Panc1 (cell line): ENCODE measurements at regions not wholly inside any gene's neighbourhood (a gene's known extent, or its start where the extent isn't known, plus 50 kb on each side); places are given as distances from the start of the nearest gene placed in this dataset.

ENCODE experiments used
- ATAC-seq: fragments of 200-7000 bp; cut with Tn5 transposase; 2 replicates; pipeline ENCODE4 v1.9.1; 2020; ENCODE audit warnings: mild to moderate bottlenecking, moderate library complexity
- BruUV-seq: library from RNA; stranded (reverse); fragments of 400-500 nt; replicated peaks from 2 replicates; lab custom pipeline; 2021; lab: Mats Ljungman, UMichigan
- CTCF ChIA-PET: fragments of 300-600 bp; sonication (Branson Sonifier 250); formaldehyde crosslinking; loops from one replicate; lab custom pipeline; 2022; ENCODE audit warnings: antibody characterized with exemption; lab: Charles Lee
- POLR2A ChIA-PET: fragments of 300-600 bp; sonication (Branson Sonifier 250); formaldehyde crosslinking; loops from one replicate; lab custom pipeline; 2022; ENCODE audit warnings: antibody characterized with exemption; lab: Charles Lee
- DNase-seq: peaks from one replicate; pipeline ENCODE4 v3.0.0-alpha.2; 2010; ENCODE audit warnings: low read depth, low spot score
- H3K27ac ChIP-seq: 2 replicates; pipeline ENCODE4 v1.5.1; 2011; ENCODE audit warnings: mild to moderate bottlenecking, low read length, inconsistent platforms
- H3K27me3 ChIP-seq: fragments of 200-500 bp; sonication (Bioruptor generic); 2 replicates; pipeline ENCODE4 v1.6.0; 2014; ENCODE audit warnings: low read length, inconsistent platforms; ENCODE audit not compliant: control insufficient read depth, insufficient read depth
- H3K36me3 ChIP-seq: fragments of 200-500 bp; sonication (Bioruptor generic); 2 replicates; pipeline ENCODE4 v1.5.1; 2014; ENCODE audit warnings: inconsistent platforms, mild to moderate bottlenecking, low read length, moderate library complexity; ENCODE audit not compliant: control insufficient read depth, insufficient read depth
- H3K4me1 ChIP-seq: 2 replicates; pipeline ENCODE4 v1.5.1; 2011; ENCODE audit warnings: inconsistent platforms, mild to moderate bottlenecking, low read length, moderate library complexity; ENCODE audit not compliant: control insufficient read depth, insufficient read depth
- H3K4me3 ChIP-seq, 2 experiments: 2 replicates each; pipeline ENCODE4 v1.5.1; 2011 to 2012; ENCODE audit warnings: low read depth in 2 of 2, low read length in 2 of 2, mild to moderate bottlenecking in 2 of 2, inconsistent platforms in 1 of 2, moderate library complexity in 1 of 2
- H3K9me3 ChIP-seq: fragments of 200-500 bp; sonication (Bioruptor generic); 2 replicates; pipeline ENCODE4 v1.5.1; 2014; ENCODE audit warnings: low read depth, mild to moderate bottlenecking, inconsistent platforms, low read length, moderate library complexity; ENCODE audit not compliant: control insufficient read depth, insufficient read depth
- CTCF ChIP-seq: fragments of 450-650 bp; IDR thresholded peaks from 2 replicates; pipeline ENCODE4 v1.5.1; 2017; ENCODE audit warnings: mild to moderate bottlenecking
- POLR2AphosphoS5 ChIP-seq: IDR thresholded peaks from 2 replicates; pipeline ENCODE4 v1.6.1; 2012; ENCODE audit warnings: mild to moderate bottlenecking, low read depth, low read length, moderate library complexity
- REST ChIP-seq, 2 experiments: IDR thresholded peaks; 2 replicates each; pipeline ENCODE4 v1.6.1; 2011 to 2012; ENCODE audit warnings: low read depth in 2 of 2, control low read depth in 1 of 2, low read length in 1 of 2, mild to moderate bottlenecking in 1 of 2, moderate library complexity in 1 of 2; ENCODE audit not compliant: insufficient read depth in 1 of 2
- SIN3A ChIP-seq: IDR thresholded peaks from 2 replicates; pipeline ENCODE4 v1.6.1; 2012; ENCODE audit warnings: low read depth, mild to moderate bottlenecking, low read length, moderate library complexity, borderline replicate concordance; ENCODE audit not compliant: insufficient read depth
- TCF7L2 ChIP-seq: IDR thresholded peaks from 2 replicates; pipeline ENCODE4 v1.6.1; 2011; ENCODE audit warnings: mild to moderate bottlenecking, low read depth, low read length, inconsistent platforms
- in situ Hi-C: cut with HindIII; loops from 2 replicates; pipeline ENCODE4 v1.10.0; 2016; ENCODE audit warnings: low sequenced_read_pairs, low pct_unique_long_range_greater_than_20kb
- intact Hi-C: fragments of 100-400 bp; cut with micrococcal nuclease; formaldehyde crosslinking; loops from one replicate; pipeline ENCODE4 v1.10.0; 2022; ENCODE audit not compliant: unreplicated experiment

- ATAC-seq (no peak), DNase-seq (no peak)
- no peaks in the 10 kb centered on the region for H3K27me3 ChIP-seq
- H3K27ac ChIP-seq = no peak overlapping the region
- H3K4me3 ChIP-seq = no peak overlapping the region
- H3K36me3 ChIP-seq = no peaks in the 10 kb centered on the region
- ChIA-PET POLR2A (interaction anchor here (0.6 kb wide), 1 partner anchor 114 kb away, joined by 4 read pairs; no protein-coding TSS in a partner anchor), CTCF (no interaction called here)
- H3K9me3 ChIP-seq = no peaks in the 10 kb centered on the region
- H3K4me1 ChIP-seq = no peaks in the 10 kb centered on the region
- no peak for TF ChIP-seq SIN3A
- BruUV-seq = no TSS peak
- intact Hi-C loops = no loop called here
- in situ Hi-C loops = no loop called here
Observed at GRCh38 chr13:107665926-107666458, 549.3 kb downstream of the LIG4 start.

- Histone ChIP-seq H3K4me1 (no peaks in the 10 kb centered on the region), H3K27me3 (no peaks in the 10 kb centered on the region), H3K4me3 (no peak overlapping the region), H3K27ac (no peak overlapping the region), H3K9me3 (no peaks in the 10 kb centered on the region), H3K36me3 (no peaks in the 10 kb centered on the region)
- DNase-seq (peak; percentile 20), ATAC-seq (no peak)
- no TSS peak for BruUV-seq
- in situ Hi-C loops = no loop called here
- CTCF ChIA-PET = interaction anchor here (0.6 kb wide), 2 partner anchors 299 to 565 kb away, joined by 5 to 6 read pairs; partner anchors contain the start of gene LIG4
- intact Hi-C loops = loop anchor here (5.0 kb wide), 1 partner anchor 438 kb away; no protein-coding TSS in a partner anchor
- TF ChIP-seq SIN3A = no peak
- TF ChIP-seq POLR2AphosphoS5 = no peak
- no peak for TF ChIP-seq REST (IDR thresholded peaks at IDR 0.05; ENCODE audit: insufficient read depth in 1 of 2, low read depth in 2 of 2, low read length in 1 of 2)
- TF ChIP-seq CTCF = peak; percentile 64
- no peak for TF ChIP-seq TCF7L2
- POLR2A ChIA-PET = no interaction called here
Observed at GRCh38 chr13:107650081-107650701, 565.1 kb downstream of the LIG4 start.

- in situ Hi-C loops (no loop called here), intact Hi-C loops (no loop called here)
- ChIA-PET POLR2A (no interaction called here), CTCF (no interaction called here)
- Histone ChIP-seq H3K9me3 (no peaks in the 10 kb centered on the region), H3K27me3 (no peaks in the 10 kb centered on the region), H3K4me3 (no peak overlapping the region), H3K4me1 (no peaks in the 10 kb centered on the region), H3K27ac (no peak overlapping the region), H3K36me3 (no peaks in the 10 kb centered on the region)
- DNase-seq (no peak), ATAC-seq (no peak)
- no TSS peak for BruUV-seq
- TF ChIP-seq CTCF = no peak
- TF ChIP-seq POLR2AphosphoS5 = no peak
- TF ChIP-seq REST (IDR thresholded peaks at IDR 0.05; ENCODE audit: insufficient read depth in 1 of 2, low read depth in 2 of 2, low read length in 1 of 2) = no peak
- TF ChIP-seq SIN3A = no peak
- no peak for TF ChIP-seq TCF7L2
Observed at GRCh38 chr13:107649079-107649478, 566.3 kb downstream of the LIG4 start.
